KMS-11 (cell line): ENCODE measurements at regions not wholly inside any gene's neighbourhood (a gene's known extent, or its start where the extent isn't known, plus 50 kb on each side); places are given as distances from the start of the nearest gene placed in this dataset.

ENCODE experiments used
- H2AFZ ChIP-seq: fragments of 200-600 bp; sonication (generic); 2 replicates; pipeline ENCODE4 v1.6.1; 2016; ENCODE audit warnings: antibody characterized with exemption, mixed run types, low read depth
- H3K27ac ChIP-seq: fragments of 200-600 bp; sonication (generic); 2 replicates; pipeline ENCODE4 v1.6.1; 2016; ENCODE audit warnings: mild to moderate bottlenecking, mixed run types
- H3K27me3 ChIP-seq: fragments of 200-600 bp; sonication (generic); 2 replicates; pipeline ENCODE4 v1.6.1; 2017; ENCODE audit warnings: mild to moderate bottlenecking, low read depth, mixed run types, moderate library complexity; ENCODE audit not compliant: insufficient read depth
- H3K36me3 ChIP-seq: fragments of 200-600 bp; sonication (generic); 2 replicates; pipeline ENCODE4 v1.6.1; 2017; ENCODE audit warnings: mild to moderate bottlenecking, mixed run types; ENCODE audit not compliant: insufficient read depth
- H3K4me1 ChIP-seq: fragments of 200-600 bp; sonication (generic); 2 replicates; pipeline ENCODE4 v1.6.1; 2016; ENCODE audit warnings: mild to moderate bottlenecking, low read depth, mixed run types; ENCODE audit not compliant: poor library complexity, severe bottlenecking
- H3K4me2 ChIP-seq: fragments of 200-600 bp; sonication (generic); 2 replicates; pipeline ENCODE4 v1.7.0; 2016; ENCODE audit warnings: mild to moderate bottlenecking, mixed run types
- H3K4me3 ChIP-seq: fragments of 200-600 bp; sonication (generic); IDR thresholded peaks from 2 replicates; pipeline ENCODE4 v1.6.1; 2017; ENCODE audit warnings: low read depth, low read length, mixed read lengths; ENCODE audit not compliant: insufficient read depth
- H3K79me2 ChIP-seq: fragments of 200-600 bp; sonication (generic); 2 replicates; pipeline ENCODE4 v1.6.1; 2016; ENCODE audit warnings: low read depth, mixed run types; ENCODE audit not compliant: insufficient read depth
- H3K9ac ChIP-seq: fragments of 200-600 bp; sonication (generic); 2 replicates; pipeline ENCODE4 v1.6.1; 2016; ENCODE audit warnings: mild to moderate bottlenecking, mixed run types
- H4K20me1 ChIP-seq: fragments of 200-600 bp; sonication (generic); 2 replicates; pipeline ENCODE4 v1.6.1; 2016; ENCODE audit warnings: mild to moderate bottlenecking, mixed run types; ENCODE audit not compliant: insufficient read depth
- CTCF ChIP-seq: fragments of 200-600 bp; sonication (generic); conservative IDR thresholded peaks from 2 replicates; pipeline ENCODE4 v1.6.1; 2017; ENCODE audit warnings: low read depth, mild to moderate bottlenecking, antibody characterized with exemption, low read length, moderate library complexity, mixed read lengths

GRCh38 chr2:39593439-39594393 is 72.0 kb upstream of the TMEM178A start:
- TF ChIP-seq CTCF, result no peak
- no peak overlapping the region for H3K27ac ChIP-seq
- no peak overlapping the region for H2AFZ ChIP-seq
- H3K36me3 ChIP-seq, result no peaks in the 10 kb centered on the region
- H3K4me1 ChIP-seq, result no peaks in the 10 kb centered on the region
- H4K20me1 ChIP-seq, result no peaks in the 10 kb centered on the region
- H3K27me3 ChIP-seq, result no peaks in the 10 kb centered on the region
- no peak overlapping the region for H3K9ac ChIP-seq
- H3K79me2 ChIP-seq, result no peaks in the 10 kb centered on the region
- H3K4me3 ChIP-seq, result no peak overlapping the region
- no peak overlapping the region for H3K4me2 ChIP-seq

- TF ChIP-seq CTCF, result no peak
- Histone ChIP-seq H3K36me3 (no peaks in the 10 kb centered on the region), H3K27ac (no peak overlapping the region), H3K4me2 (no peak overlapping the region), H3K27me3 (no peaks in the 10 kb centered on the region), H3K9ac (no peak overlapping the region), H2AFZ (no peak overlapping the region), H3K4me3 (no peak overlapping the region), H4K20me1 (no peaks in the 10 kb centered on the region), H3K79me2 (no peaks in the 10 kb centered on the region), H3K4me1 (no peaks in the 10 kb centered on the region)
Measured at GRCh38 chr2:39595116-39595515, 70.6 kb upstream of the TMEM178A start.

- H3K79me2 ChIP-seq, result no peaks in the 10 kb centered on the region
- no peak for TF ChIP-seq CTCF
Measured at GRCh38 chr2:39597314-39597713, 68.4 kb upstream of the TMEM178A start.

GRCh38 chr2:39602616-39603015 is 63.1 kb upstream of the TMEM178A start:
- H3K79me2 ChIP-seq, result no peaks in the 10 kb centered on the region
- H3K4me2 ChIP-seq, result no peak overlapping the region
- no peak overlapping the region for H3K4me3 ChIP-seq
- no peaks in the 10 kb centered on the region for H3K36me3 ChIP-seq
- no peak overlapping the region for H3K9ac ChIP-seq
- no peak overlapping the region for H2AFZ ChIP-seq
- no peak overlapping the region for H3K27ac ChIP-seq
- H4K20me1 ChIP-seq, result no peaks in the 10 kb centered on the region
- H3K4me1 ChIP-seq, result no peaks in the 10 kb centered on the region
- TF ChIP-seq CTCF, result no peak
- no peaks in the 10 kb centered on the region for H3K27me3 ChIP-seq

More at GRCh38 chr2:39597314-39597713, 68.4 kb upstream of the TMEM178A start:
- no peak overlapping the region for H3K9ac ChIP-seq
- no peaks in the 10 kb centered on the region for H3K27me3 ChIP-seq
- H2AFZ ChIP-seq, result no peak overlapping the region
- H3K27ac ChIP-seq, result no peak overlapping the region
- H3K36me3 ChIP-seq, result no peaks in the 10 kb centered on the region
- no peaks in the 10 kb centered on the region for H4K20me1 ChIP-seq
- no peak overlapping the region for H3K4me3 ChIP-seq
- no peak overlapping the region for H3K4me2 ChIP-seq
- no peaks in the 10 kb centered on the region for H3K4me1 ChIP-seq
